Fibroblast of mammary gland (primary cell): ENCODE measurements at regions not wholly inside any gene's neighbourhood (a gene's known extent, or its start where the extent isn't known, plus 50 kb on each side); places are given as distances from the start of the nearest gene placed in this dataset.

ENCODE experiments used
- DNase-seq: peaks from one replicate; pipeline ENCODE4 v3.0.0-alpha.2; 2010; ENCODE audit warnings: low read depth
- H3K4me3 ChIP-seq: 2 replicates; pipeline ENCODE4 v1.5.1; 2011; ENCODE audit warnings: low read depth, mild to moderate bottlenecking, low read length, moderate library complexity; ENCODE audit not compliant: control insufficient read depth
- CTCF ChIP-seq: conservative IDR thresholded peaks from 2 replicates; pipeline ENCODE4 v1.5.1; 2011; ENCODE audit warnings: low read depth, low read length, inconsistent platforms; ENCODE audit not compliant: control insufficient read depth, insufficient read depth

GRCh38 chr14:62253911-62254310 lies 491.7 kb downstream of the SNAPC1 start:
- DNase-seq = peak; percentile 1

GRCh38 chr14:62269204-62269603 lies 507.0 kb downstream of the SNAPC1 start:
- no peak overlapping the region for H3K4me3 ChIP-seq
- DNase-seq = peak; percentile 45
- TF ChIP-seq CTCF = no peak

More at GRCh38 chr14:62253911-62254310, 491.7 kb downstream of the SNAPC1 start:
- TF ChIP-seq CTCF = no peak
- no peak overlapping the region for H3K4me3 ChIP-seq

GRCh38 chr14:62270236-62270635 lies 508.0 kb downstream of the SNAPC1 start:
- no peak for TF ChIP-seq CTCF
- DNase-seq = no peak
- H3K4me3 ChIP-seq = no peak overlapping the region

DNA sequence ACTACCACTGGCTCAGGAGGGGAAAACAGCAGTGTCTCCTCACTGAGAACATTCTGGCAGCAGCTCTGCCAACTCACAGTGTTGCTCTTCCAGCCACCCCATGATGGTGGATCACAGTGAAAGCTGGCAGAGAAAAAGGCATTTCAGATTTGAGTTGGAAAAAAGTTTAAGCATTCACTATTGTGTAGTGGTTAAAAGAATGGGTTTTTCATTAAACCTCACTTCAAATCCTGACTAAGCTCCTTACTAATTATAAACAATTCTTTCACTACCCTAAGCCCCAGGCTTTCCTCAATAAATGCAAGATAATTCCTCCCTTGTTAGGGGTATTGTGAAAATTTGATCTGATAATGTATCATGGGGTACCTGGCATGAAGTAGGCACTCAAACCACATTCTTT lies 518.1 kb downstream of the SNAPC1 start:
- no peak overlapping the region for H3K4me3 ChIP-seq
- TF ChIP-seq CTCF = no peak
- DNase-seq = no peak

DNA sequence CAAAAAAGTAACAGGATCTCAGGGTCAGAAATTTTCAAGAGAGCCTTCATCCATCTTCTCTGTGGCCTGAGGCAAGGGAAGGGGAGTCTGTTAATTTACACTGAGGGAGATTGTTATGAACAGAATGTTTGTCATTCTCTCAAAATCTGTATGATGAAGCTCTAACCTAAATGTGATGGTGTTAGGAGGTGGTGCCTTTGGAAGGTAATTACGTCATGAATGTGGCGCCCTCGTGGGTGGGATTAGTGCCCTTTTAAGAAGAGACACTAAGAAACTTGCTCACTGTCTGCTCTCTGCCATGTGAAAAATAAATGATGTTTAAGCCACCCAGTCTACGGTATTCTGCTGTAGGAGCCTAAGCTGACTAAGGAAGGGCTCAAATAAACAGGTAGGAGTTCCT lies 521.6 kb downstream of the SNAPC1 start:
- TF ChIP-seq CTCF = no peak
- no peak overlapping the region for H3K4me3 ChIP-seq
- no peak for DNase-seq

- TF ChIP-seq CTCF = no peak
- H3K4me3 ChIP-seq = no peak overlapping the region
- peak; percentile 22 for DNase-seq
Observed at GRCh38 chr14:62289471-62289870, 527.3 kb downstream of the SNAPC1 start.

GRCh38 chr14:62301080-62301479 lies 538.9 kb downstream of the SNAPC1 start:
- no peak overlapping the region for H3K4me3 ChIP-seq
- no peak for TF ChIP-seq CTCF
- DNase-seq = no peak
